Fibroblast of lung (primary cell): ENCODE measurements at regions not wholly inside any gene's neighbourhood (a gene's known extent, or its start where the extent isn't known, plus 50 kb on each side); places are given as distances from the start of the nearest gene placed in this dataset.

ENCODE experiments used
- DNase-seq, 2 donors: peaks; one replicate each; pipeline versions ENCODE4 v3.0.0 to v3.0.0-alpha.2; 2010; ENCODE audit warnings: low read depth in 2 of 2
- H2AFZ ChIP-seq: 2 replicates; pipeline ENCODE4 v1.5.1; 2012; ENCODE audit warnings: low read length, control low read depth, inconsistent platforms
- H3K27ac ChIP-seq: 2 replicates; pipeline ENCODE4 v1.5.1; 2011; ENCODE audit warnings: low read length, control low read depth; ENCODE audit not compliant: insufficient read depth
- H3K27me3 ChIP-seq: 2 replicates; pipeline ENCODE4 v1.5.1; 2011; ENCODE audit warnings: mild to moderate bottlenecking, low read length; ENCODE audit not compliant: control insufficient read depth, insufficient read depth
- H3K36me3 ChIP-seq: 2 replicates; pipeline ENCODE4 v1.5.1; 2011; ENCODE audit warnings: low read length; ENCODE audit not compliant: control insufficient read depth, insufficient read depth
- H3K4me1 ChIP-seq: 2 replicates; pipeline ENCODE4 v1.5.1; 2011; ENCODE audit warnings: low read length; ENCODE audit not compliant: control insufficient read depth, insufficient read depth; ENCODE audit errors: extremely low read depth
- H3K4me2 ChIP-seq: 2 replicates; pipeline ENCODE4 v1.5.1; 2011; ENCODE audit warnings: low read length, control low read depth; ENCODE audit not compliant: insufficient read depth; ENCODE audit errors: extremely low read depth
- H3K4me3 ChIP-seq, 4 experiments: fragments of 200-600 bp in 1 of 4; sonication (generic) in 1 of 4; replicated peaks in 1 of 4; 2 replicates each; pipeline ENCODE4 v1.5.1; 2011 to 2016; ENCODE audit warnings: low read length in 4 of 4, low read depth in 3 of 4, mild to moderate bottlenecking in 3 of 4, control low read depth in 2 of 4, inconsistent platforms in 1 of 4, mixed read lengths in 1 of 4; ENCODE audit not compliant: insufficient read depth in 1 of 4; ENCODE audit errors: control extremely low read depth in 1 of 4
- H3K79me2 ChIP-seq: 2 replicates; pipeline ENCODE4 v1.5.1; 2012; ENCODE audit warnings: mild to moderate bottlenecking, low read length, inconsistent platforms; ENCODE audit not compliant: control insufficient read depth, insufficient read depth
- H3K9ac ChIP-seq: 2 replicates; pipeline ENCODE4 v1.5.1; 2011; ENCODE audit warnings: mild to moderate bottlenecking, low read length, control low read depth; ENCODE audit not compliant: insufficient read depth
- H3K9me3 ChIP-seq: 2 replicates; pipeline ENCODE4 v1.5.1; 2012; ENCODE audit warnings: low read depth, low read length; ENCODE audit not compliant: control insufficient read depth, insufficient read depth
- H4K20me1 ChIP-seq: 2 replicates; pipeline ENCODE4 v1.5.1; 2011; ENCODE audit warnings: low read length; ENCODE audit not compliant: control insufficient read depth, insufficient read depth; ENCODE audit errors: extremely low read depth
- CTCF ChIP-seq, 2 donors: IDR thresholded peaks in 1 of 2; conservative IDR thresholded peaks in 1 of 2; 1 replicate in 1 of 2; 2 replicates in 1 of 2; pipeline ENCODE4 v1.5.1; 2011 to 2012; ENCODE audit warnings: low read length in 2 of 2, control low read depth in 1 of 2, inconsistent platforms in 1 of 2, low read depth in 1 of 2, mild to moderate bottlenecking in 1 of 2
- EZH2 ChIP-seq: IDR thresholded peaks from 2 replicates; pipeline ENCODE4 v1.5.1; 2012; ENCODE audit warnings: low read length, control low read depth, mild to moderate bottlenecking; ENCODE audit errors: missing control alignments

GRCh38 chr6:100268326-100268725 is 196.4 kb downstream of the SIM1 start:
- no peak overlapping the region for H2AFZ ChIP-seq

GRCh38 chr6:100267721-100268123 is 197.0 kb downstream of the SIM1 start:
- Histone ChIP-seq H3K36me3 (no peaks in the 10 kb centered on the region), H3K9me3 (no peaks in the 10 kb centered on the region), H4K20me1 (no peaks in the 10 kb centered on the region), H3K27ac (no peak overlapping the region), H3K4me2 (no peak overlapping the region), H3K27me3 (no peaks in the 10 kb centered on the region), H3K4me1 (peaks cover 7% of the 10 kb centered on the region), H3K9ac (no peak overlapping the region), H2AFZ (no peak overlapping the region), H3K4me3 (no peak overlapping the region), H3K79me2 (no peaks in the 10 kb centered on the region)
- TF ChIP-seq EZH2 (no peak), CTCF (conservative IDR thresholded peaks at IDR 0.05 in 1 of 2, IDR thresholded peaks at IDR 0.05 in 1 of 2; ENCODE audit: low read depth in 1 of 2, low read length in 2 of 2) (no peak)
- peak; percentile 18 to 93 for DNase-seq

More at GRCh38 chr6:100268326-100268725, 196.4 kb downstream of the SIM1 start:
- Histone ChIP-seq H3K4me3 (no peak overlapping the region), H3K36me3 (no peaks in the 10 kb centered on the region), H3K4me2 (no peak overlapping the region), H3K27me3 (no peaks in the 10 kb centered on the region), H3K9ac (no peak overlapping the region), H3K9me3 (no peaks in the 10 kb centered on the region), H3K27ac (no peak overlapping the region), H3K4me1 (peaks cover 7% of the 10 kb centered on the region), H3K79me2 (no peaks in the 10 kb centered on the region), H4K20me1 (no peaks in the 10 kb centered on the region)
- DNase-seq, result no peak
- TF ChIP-seq CTCF (conservative IDR thresholded peaks at IDR 0.05 in 1 of 2, IDR thresholded peaks at IDR 0.05 in 1 of 2; ENCODE audit: low read depth in 1 of 2, low read length in 2 of 2) (no peak), EZH2 (no peak)

- TF ChIP-seq EZH2 (no peak), CTCF (conservative IDR thresholded peaks at IDR 0.05 in 1 of 2, IDR thresholded peaks at IDR 0.05 in 1 of 2; ENCODE audit: low read depth in 1 of 2, low read length in 2 of 2) (no peak)
- H2AFZ ChIP-seq, result no peak overlapping the region
- H4K20me1 ChIP-seq, result no peaks in the 10 kb centered on the region
- no peak overlapping the region for H3K27ac ChIP-seq
- H3K9ac ChIP-seq, result no peak overlapping the region
- no peaks in the 10 kb centered on the region for H3K79me2 ChIP-seq
- H3K27me3 ChIP-seq, result no peaks in the 10 kb centered on the region
- no peak overlapping the region for H3K4me2 ChIP-seq
- H3K9me3 ChIP-seq, result no peaks in the 10 kb centered on the region
- H3K4me3 ChIP-seq, result no peak overlapping the region
- no peaks in the 10 kb centered on the region for H3K36me3 ChIP-seq
- H3K4me1 ChIP-seq, result peaks cover 7% of the 10 kb centered on the region
- DNase-seq, result peak in 1 of 2 donors; percentile 50
These were observed 198.0 kb downstream of the SIM1 start for GRCh38 chr6:100266494-100267401.
